GM21515 (cell line): ENCODE measurements at regions not wholly inside any gene's neighbourhood (a gene's known extent, or its start where the extent isn't known, plus 50 kb on each side); places are given as distances from the start of the nearest gene placed in this dataset.

Experiments
- ATAC-seq: cut with Tn5 transposase; IDR thresholded peaks from one replicate; pipeline ENCODE4 v1.9.1; 2021; ENCODE audit not compliant: unreplicated experiment

GRCh38 chr2:39615675-39616074 is 50.0 kb upstream of the TMEM178A start:
- no peak for ATAC-seq
